Caco-2 (cell line): ENCODE measurements at regions not wholly inside any gene's neighbourhood (a gene's known extent, or its start where the extent isn't known, plus 50 kb on each side); places are given as distances from the start of the nearest gene placed in this dataset.

ENCODE experiments used
- BruUV-seq: library from RNA; stranded (reverse); fragments of 400-500 nt; replicated peaks from 2 replicates; lab custom pipeline; 2021; lab: Mats Ljungman, UMichigan
- CTCF ChIA-PET: fragments of 300-600 bp; sonication (Branson Sonifier 250); formaldehyde crosslinking; loops from one replicate; lab custom pipeline; 2022; ENCODE audit warnings: antibody characterized with exemption; lab: Charles Lee
- POLR2A ChIA-PET: fragments of 300-600 bp; sonication (Branson Sonifier 250); formaldehyde crosslinking; loops from one replicate; lab custom pipeline; 2022; ENCODE audit warnings: antibody characterized with exemption; lab: Charles Lee
- DNase-seq, 2 experiments: peaks; one replicate each; pipeline versions ENCODE4 v3.0.0 to v3.0.0-alpha.2; 2020 to 2022
- H3K27me3 ChIP-seq: replicated peaks from 2 replicates; pipeline ENCODE4 v1.6.0; 2011; ENCODE audit warnings: low read length; ENCODE audit not compliant: control insufficient read depth, insufficient read depth
- H3K36me3 ChIP-seq: 2 replicates; pipeline ENCODE4 v1.5.1; 2011; ENCODE audit warnings: low read length; ENCODE audit not compliant: control insufficient read depth, insufficient read depth
- H3K4me1 ChIP-seq: fragments of 250-450 bp; sonication (Bioruptor Pico); 2 replicates; pipeline ENCODE4 v1.5.1; 2020; ENCODE audit warnings: mild to moderate bottlenecking
- H3K4me3 ChIP-seq: 2 replicates; pipeline ENCODE4 v1.5.1; 2011; ENCODE audit warnings: low read depth, mild to moderate bottlenecking, control low read depth, low read length
- H3K9me3 ChIP-seq: fragments of 250-450 bp; sonication (Bioruptor Pico); 2 replicates; pipeline ENCODE4 v1.5.1; 2020; ENCODE audit warnings: mild to moderate bottlenecking, moderate library complexity
- H3K27ac Mint-ChIP-seq: one replicate; pipeline ENCODE4 v1.8.0; 2022; ENCODE audit warnings: mixed read lengths; ENCODE audit not compliant: unreplicated experiment
- H3K27me3 Mint-ChIP-seq: one replicate; pipeline ENCODE4 v1.8.0; 2022; ENCODE audit warnings: mixed read lengths; ENCODE audit not compliant: insufficient read depth, unreplicated experiment
- H3K36me3 Mint-ChIP-seq: one replicate; pipeline ENCODE4 v1.8.0; 2022; ENCODE audit warnings: mild to moderate bottlenecking, mixed read lengths; ENCODE audit not compliant: insufficient read depth, unreplicated experiment
- H3K4me1 Mint-ChIP-seq: one replicate; pipeline ENCODE4 v1.8.0; 2022; ENCODE audit warnings: low read depth, mixed read lengths; ENCODE audit not compliant: unreplicated experiment
- H3K4me3 Mint-ChIP-seq: one replicate; pipeline ENCODE4 v1.8.0; 2022; ENCODE audit warnings: mild to moderate bottlenecking, moderate library complexity, mixed read lengths; ENCODE audit not compliant: unreplicated experiment
- H3K9me3 Mint-ChIP-seq: one replicate; pipeline ENCODE4 v1.8.0; 2022; ENCODE audit warnings: mixed read lengths; ENCODE audit not compliant: unreplicated experiment
- intact Hi-C: fragments of 100-400 bp; cut with micrococcal nuclease; formaldehyde crosslinking; loops from one replicate; pipeline ENCODE4 v1.10.0; 2022; ENCODE audit not compliant: unreplicated experiment
- TF ChIP-seq, protein P1 (sequence below), 2 experiments: fragments of 200-600 bp in 1 of 2; IDR thresholded peaks; 1 replicate in 1 of 2; 2 replicates in 1 of 2; pipeline versions ENCODE4 v1.5.1 to v1.8.0; 2011 to 2022; ENCODE audit warnings: antibody characterized with exemption in 1 of 2, control low read depth in 1 of 2, inconsistent platforms in 1 of 2, low read depth in 1 of 2, low read length in 1 of 2, mild to moderate bottlenecking in 1 of 2, moderate library complexity in 1 of 2; ENCODE audit not compliant: insufficient read depth in 1 of 2, severe bottlenecking in 1 of 2, unreplicated experiment in 1 of 2

DNA sequence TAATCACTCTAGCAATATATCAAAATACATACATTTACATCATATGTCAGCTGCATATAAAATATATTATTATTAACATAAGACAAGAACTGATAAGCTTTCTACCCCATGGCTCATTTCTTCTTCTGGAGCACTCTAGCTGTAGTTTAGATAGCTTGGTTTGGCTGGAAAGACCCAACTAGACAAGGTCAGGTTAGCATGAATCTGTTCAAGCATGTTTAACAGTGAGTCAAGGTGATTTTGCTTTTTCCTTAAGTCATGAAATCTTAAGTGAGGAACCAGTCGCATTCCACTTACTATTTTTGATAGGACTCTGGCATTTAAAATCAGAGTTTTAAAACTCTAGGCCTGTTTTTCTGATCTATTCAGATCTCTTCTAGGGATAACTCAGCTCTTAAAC, 157.0 kb upstream of the PDGFD start:
- TF ChIP-seq, protein P1, sequence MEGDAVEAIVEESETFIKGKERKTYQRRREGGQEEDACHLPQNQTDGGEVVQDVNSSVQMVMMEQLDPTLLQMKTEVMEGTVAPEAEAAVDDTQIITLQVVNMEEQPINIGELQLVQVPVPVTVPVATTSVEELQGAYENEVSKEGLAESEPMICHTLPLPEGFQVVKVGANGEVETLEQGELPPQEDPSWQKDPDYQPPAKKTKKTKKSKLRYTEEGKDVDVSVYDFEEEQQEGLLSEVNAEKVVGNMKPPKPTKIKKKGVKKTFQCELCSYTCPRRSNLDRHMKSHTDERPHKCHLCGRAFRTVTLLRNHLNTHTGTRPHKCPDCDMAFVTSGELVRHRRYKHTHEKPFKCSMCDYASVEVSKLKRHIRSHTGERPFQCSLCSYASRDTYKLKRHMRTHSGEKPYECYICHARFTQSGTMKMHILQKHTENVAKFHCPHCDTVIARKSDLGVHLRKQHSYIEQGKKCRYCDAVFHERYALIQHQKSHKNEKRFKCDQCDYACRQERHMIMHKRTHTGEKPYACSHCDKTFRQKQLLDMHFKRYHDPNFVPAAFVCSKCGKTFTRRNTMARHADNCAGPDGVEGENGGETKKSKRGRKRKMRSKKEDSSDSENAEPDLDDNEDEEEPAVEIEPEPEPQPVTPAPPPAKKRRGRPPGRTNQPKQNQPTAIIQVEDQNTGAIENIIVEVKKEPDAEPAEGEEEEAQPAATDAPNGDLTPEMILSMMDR (IDR thresholded peaks at IDR 0.05; ENCODE audit: insufficient read depth in 1 of 2, low read depth in 1 of 2, low read length in 1 of 2, severe bottlenecking in 1 of 2, unreplicated experiment in 1 of 2), result no peak
- no TSS peak for BruUV-seq
- Mint-ChIP-seq H3K27ac (no peak overlapping the region), H3K9me3 (no peaks in the 10 kb centered on the region), H3K27me3 (no peaks in the 10 kb centered on the region), H3K36me3 (no peaks in the 10 kb centered on the region), H3K4me1 (no peaks in the 10 kb centered on the region), H3K4me3 (no peak overlapping the region)
- H3K36me3 ChIP-seq, result no peaks in the 10 kb centered on the region
- H3K9me3 ChIP-seq, result no peaks in the 10 kb centered on the region
- H3K27me3 ChIP-seq, result no peaks in the 10 kb centered on the region
- no peak for DNase-seq
- POLR2A ChIA-PET, result no interaction called here
- CTCF ChIA-PET, result no interaction called here
- intact Hi-C loops, result no loop called here
- no peaks in the 10 kb centered on the region for H3K4me1 ChIP-seq
- H3K4me3 ChIP-seq, result no peak overlapping the region

DNA sequence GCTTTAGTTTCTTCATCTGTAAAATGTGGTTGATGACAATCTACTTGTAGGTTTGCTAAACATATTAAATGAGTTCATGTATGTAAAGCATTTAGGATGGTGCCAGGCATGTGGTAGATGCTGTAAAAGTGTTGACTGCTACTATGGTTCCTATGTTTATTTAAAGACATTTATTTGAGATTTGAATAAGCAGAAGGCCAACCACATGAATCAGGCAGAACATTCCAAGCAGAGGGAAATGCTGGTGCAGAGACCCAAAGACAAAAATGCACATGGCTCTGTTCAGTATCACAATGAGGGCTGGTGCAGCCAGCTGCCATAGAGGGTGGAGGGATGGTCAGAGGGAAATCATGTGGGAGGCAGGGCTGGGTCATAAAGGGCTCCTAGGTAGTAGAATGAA, 156.2 kb upstream of the PDGFD start:
- TF ChIP-seq, protein P1 (IDR thresholded peaks at IDR 0.05; ENCODE audit: insufficient read depth in 1 of 2, low read depth in 1 of 2, low read length in 1 of 2, severe bottlenecking in 1 of 2, unreplicated experiment in 1 of 2), result no peak
- Histone ChIP-seq H3K9me3 (no peaks in the 10 kb centered on the region), H3K36me3 (no peaks in the 10 kb centered on the region), H3K4me3 (no peak overlapping the region), H3K4me1 (no peaks in the 10 kb centered on the region), H3K27me3 (no peaks in the 10 kb centered on the region)
- no peak overlapping the region for H3K4me3 Mint-ChIP-seq
- intact Hi-C loops, result no loop called here
- POLR2A ChIA-PET, result no interaction called here
- no peaks in the 10 kb centered on the region for H3K4me1 Mint-ChIP-seq
- H3K9me3 Mint-ChIP-seq, result no peaks in the 10 kb centered on the region
- BruUV-seq, result no TSS peak
- H3K27me3 Mint-ChIP-seq, result no peaks in the 10 kb centered on the region
- no peak overlapping the region for H3K27ac Mint-ChIP-seq
- CTCF ChIA-PET, result no interaction called here
- H3K36me3 Mint-ChIP-seq, result no peaks in the 10 kb centered on the region
- no peak for DNase-seq

DNA sequence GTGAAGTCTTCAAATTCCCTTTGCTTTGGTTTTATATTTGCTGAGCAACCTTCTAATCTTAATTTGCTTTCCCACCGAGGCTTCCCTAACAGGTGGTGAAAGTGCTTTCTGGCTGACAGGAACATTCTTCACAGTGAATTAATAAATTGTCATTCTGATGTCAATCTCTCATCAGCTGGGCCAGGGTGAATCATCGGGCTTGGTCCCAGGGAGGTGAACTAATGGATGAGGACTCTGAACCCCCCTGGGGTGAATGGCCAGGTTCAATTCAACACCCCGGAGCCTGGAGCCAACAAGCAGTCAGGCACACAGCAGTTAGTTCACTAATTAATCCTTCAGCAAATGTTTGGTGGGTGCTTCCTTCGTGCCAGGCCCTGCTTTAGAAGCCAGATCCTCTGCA, 155.4 kb upstream of the PDGFD start:
- H3K9me3 ChIP-seq, result no peaks in the 10 kb centered on the region
- no peaks in the 10 kb centered on the region for H3K36me3 Mint-ChIP-seq
- H3K4me3 ChIP-seq, result no peak overlapping the region
- no peaks in the 10 kb centered on the region for H3K27me3 Mint-ChIP-seq
- intact Hi-C loops, result no loop called here
- ChIA-PET POLR2A (no interaction called here), CTCF (no interaction called here)
- BruUV-seq, result no TSS peak
- H3K27ac Mint-ChIP-seq, result no peak overlapping the region
- no peaks in the 10 kb centered on the region for H3K27me3 ChIP-seq
- H3K4me1 Mint-ChIP-seq, result no peaks in the 10 kb centered on the region
- TF ChIP-seq, protein P1 (IDR thresholded peaks at IDR 0.05; ENCODE audit: insufficient read depth in 1 of 2, low read depth in 1 of 2, low read length in 1 of 2, severe bottlenecking in 1 of 2, unreplicated experiment in 1 of 2), result no peak
- H3K4me3 Mint-ChIP-seq, result no peak overlapping the region
- H3K9me3 Mint-ChIP-seq, result no peaks in the 10 kb centered on the region
- no peak for DNase-seq
- H3K36me3 ChIP-seq, result no peaks in the 10 kb centered on the region
- H3K4me1 ChIP-seq, result no peaks in the 10 kb centered on the region
